Natural killer cell (primary cell): ENCODE measurements at regions not wholly inside any gene's neighbourhood (a gene's known extent, or its start where the extent isn't known, plus 50 kb on each side); places are given as distances from the start of the nearest gene placed in this dataset.

Source experiments
- ATAC-seq, 3 donors: fragments of 150-1000 bp in 2 of 3; fragments of 200-7000 bp in 1 of 3; cut with Tn5 transposase; 1 replicate in 1 of 3; 2 replicates in 2 of 3; pipeline ENCODE4 v1.10.0; 2021; ENCODE audit warnings: mild to moderate bottlenecking in 2 of 3, moderate library complexity in 2 of 3
- DNase-seq, 2 donors: peaks; one replicate each; pipeline versions ENCODE4 v3.0.0 to v3.0.0-alpha.2; 2013 to 2021; ENCODE audit warnings: mixed read lengths in 1 of 2
- H3K27ac ChIP-seq: one replicate; pipeline ENCODE4 v1.5.1; 2013; ENCODE audit warnings: mild to moderate bottlenecking, low read length
- H3K27me3 ChIP-seq: one replicate; pipeline ENCODE4 v1.6.1; 2013; ENCODE audit warnings: low read length; ENCODE audit not compliant: control insufficient read depth, insufficient read depth
- H3K36me3 ChIP-seq: one replicate; pipeline ENCODE4 v1.6.1; 2013; ENCODE audit warnings: low read length; ENCODE audit not compliant: control insufficient read depth, insufficient read depth
- H3K4me1 ChIP-seq: one replicate; pipeline ENCODE4 v1.6.1; 2013; ENCODE audit warnings: low read length; ENCODE audit not compliant: control insufficient read depth, insufficient read depth
- H3K4me3 ChIP-seq: one replicate; pipeline ENCODE4 v1.5.1; 2013; ENCODE audit warnings: low read length
- H3K9me3 ChIP-seq: one replicate; pipeline ENCODE4 v1.6.1; 2013; ENCODE audit warnings: low read length; ENCODE audit not compliant: control insufficient read depth, insufficient read depth
- H3K27ac Mint-ChIP-seq, 2 donors: one replicate each; pipeline ENCODE4 v1.8.0; 2022; ENCODE audit warnings: mild to moderate bottlenecking in 2 of 2, mixed read lengths in 2 of 2, moderate library complexity in 1 of 2
- H3K27me3 Mint-ChIP-seq, 2 donors: one replicate each; pipeline ENCODE4 v1.8.0; 2022; ENCODE audit warnings: low read depth in 2 of 2, mixed read lengths in 2 of 2
- H3K36me3 Mint-ChIP-seq: one replicate; pipeline ENCODE4 v1.8.0; 2022; ENCODE audit warnings: mixed read lengths
- H3K4me1 Mint-ChIP-seq, 2 donors: one replicate each; pipeline ENCODE4 v1.8.0; 2022; ENCODE audit warnings: mixed read lengths in 2 of 2
- H3K4me3 Mint-ChIP-seq: one replicate; pipeline ENCODE4 v1.8.0; 2022; ENCODE audit warnings: mild to moderate bottlenecking, moderate library complexity, mixed read lengths
- H3K9me3 Mint-ChIP-seq, 2 donors: one replicate each; pipeline ENCODE4 v1.8.0; 2022; ENCODE audit warnings: mixed read lengths in 2 of 2
- CTCF ChIP-seq: fragments of 200-600 bp; IDR thresholded peaks from one replicate; pipeline ENCODE4 v1.8.0; 2022; ENCODE audit warnings: antibody characterized with exemption
- WGBS: methylation state at CpG from one replicate; pipeline ENCODE4 v1.1.7; 2013; ENCODE audit warnings: missing lambda C conversion rate; ENCODE audit not compliant: insufficient coverage; 5-methylcytosine and 5-hydroxymethylcytosine counted together
- intact Hi-C: fragments of 100-400 bp; cut with micrococcal nuclease; formaldehyde crosslinking; loops from one replicate; pipeline ENCODE4 v1.14.2; 2022

- no peak overlapping the region for H3K27ac ChIP-seq
- Mint-ChIP-seq H3K9me3 (peaks cover 6 to 9% of the 10 kb centered on the region in 2 donors), H3K36me3 (no peaks in the 10 kb centered on the region), H3K27ac (no peak overlapping the region), H3K4me1 (no peaks in the 10 kb centered on the region), H3K27me3 (no peaks in the 10 kb centered on the region), H3K4me3 (no peak overlapping the region)
- no peak for TF ChIP-seq CTCF
- H3K27me3 ChIP-seq: no peaks in the 10 kb centered on the region
- intact Hi-C loops: no loop called here
- ATAC-seq (no peak), DNase-seq (no peak)
- no peak overlapping the region for H3K4me3 ChIP-seq
- H3K4me1 ChIP-seq: no peaks in the 10 kb centered on the region
- H3K36me3 ChIP-seq: no peaks in the 10 kb centered on the region
- H3K9me3 ChIP-seq: no peaks in the 10 kb centered on the region
Measured at GRCh38 chr3:162421721-162422120, 925.1 kb downstream of the OTOL1 start.

GRCh38 chr3:162428192-162428591 lies 931.6 kb downstream of the OTOL1 start:
- TF ChIP-seq CTCF: no peak
- Histone ChIP-seq H3K27ac (no peak overlapping the region), H3K4me1 (no peaks in the 10 kb centered on the region), H3K9me3 (peaks cover 4% of the 10 kb centered on the region), H3K4me3 (no peak overlapping the region), H3K27me3 (no peaks in the 10 kb centered on the region), H3K36me3 (no peaks in the 10 kb centered on the region)
- Mint-ChIP-seq H3K36me3 (peaks cover 29% of the 10 kb centered on the region), H3K4me1 (no peaks in the 10 kb centered on the region), H3K27me3 (no peaks in the 10 kb centered on the region), H3K27ac (no peak overlapping the region), H3K4me3 (no peak overlapping the region), H3K9me3 (peaks cover 23 to 30% of the 10 kb centered on the region in 2 donors)
- intact Hi-C loops: no loop called here
- 38% methylated on average over 2 of the region's 2 CpGs for WGBS
- ATAC-seq (no peak), DNase-seq (no peak)

GRCh38 chr3:162435750-162436149 lies 939.1 kb downstream of the OTOL1 start:
- Mint-ChIP-seq H3K4me1 (no peaks in the 10 kb centered on the region), H3K27ac (no peak overlapping the region), H3K4me3 (no peak overlapping the region), H3K36me3 (peaks cover 21% of the 10 kb centered on the region), H3K9me3 (peaks cover 20 to 22% of the 10 kb centered on the region in 2 donors), H3K27me3 (no peaks in the 10 kb centered on the region)
- Histone ChIP-seq H3K36me3 (no peaks in the 10 kb centered on the region), H3K9me3 (no peaks in the 10 kb centered on the region), H3K27ac (no peak overlapping the region), H3K27me3 (no peaks in the 10 kb centered on the region), H3K4me1 (no peaks in the 10 kb centered on the region), H3K4me3 (no peak overlapping the region)
- WGBS: 100% methylated on average over 1 of the region's 1 CpG
- DNase-seq (no peak), ATAC-seq (no peak)
- no peak for TF ChIP-seq CTCF
- intact Hi-C loops: no loop called here

- no peak overlapping the region for H3K27ac ChIP-seq
- Mint-ChIP-seq H3K27ac (no peak overlapping the region), H3K27me3 (no peaks in the 10 kb centered on the region), H3K9me3 (peaks cover 17 to 18% of the 10 kb centered on the region in 2 donors), H3K36me3 (peaks cover 13% of the 10 kb centered on the region), H3K4me1 (no peaks in the 10 kb centered on the region), H3K4me3 (no peak overlapping the region)
- no peak overlapping the region for H3K4me3 ChIP-seq
- TF ChIP-seq CTCF: no peak
- H3K27me3 ChIP-seq: no peaks in the 10 kb centered on the region
- ATAC-seq (no peak), DNase-seq (no peak)
- H3K9me3 ChIP-seq: no peaks in the 10 kb centered on the region
- H3K4me1 ChIP-seq: no peaks in the 10 kb centered on the region
- intact Hi-C loops: no loop called here
- H3K36me3 ChIP-seq: no peaks in the 10 kb centered on the region
- 100% methylated on average over 1 of the region's 2 CpGs for WGBS
Measured at GRCh38 chr3:162436826-162437225, 940.2 kb downstream of the OTOL1 start.
